ENCODE measurements at regions not wholly inside any gene's neighbourhood (a gene's known extent, or its start where the extent isn't known, plus 50 kb on each side); places are given as distances from the start of the nearest gene placed in this dataset.

DNA sequence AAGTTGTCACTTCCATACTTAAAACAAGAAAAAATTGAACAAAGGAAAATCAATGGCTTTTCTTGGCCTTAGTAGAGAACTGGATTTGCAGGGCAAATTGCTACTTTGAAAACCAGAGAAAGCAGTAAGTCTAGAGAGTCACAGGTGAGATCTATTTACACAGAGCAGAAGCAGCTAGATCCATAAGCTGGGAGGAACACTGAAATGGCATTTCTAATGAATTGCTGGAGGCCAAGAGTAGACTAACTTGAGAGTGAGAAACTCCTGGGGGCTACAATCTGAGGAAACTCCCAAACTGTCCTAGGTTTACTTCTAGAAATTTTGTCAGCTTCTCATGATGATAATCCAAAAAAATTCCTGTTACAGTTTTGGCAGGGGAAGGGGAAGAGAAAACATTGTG, 133.3 kb downstream of the SPCS3 start:
- no peak overlapping the region for H3K27ac ChIP-seq
- TF ChIP-seq, protein P1, sequence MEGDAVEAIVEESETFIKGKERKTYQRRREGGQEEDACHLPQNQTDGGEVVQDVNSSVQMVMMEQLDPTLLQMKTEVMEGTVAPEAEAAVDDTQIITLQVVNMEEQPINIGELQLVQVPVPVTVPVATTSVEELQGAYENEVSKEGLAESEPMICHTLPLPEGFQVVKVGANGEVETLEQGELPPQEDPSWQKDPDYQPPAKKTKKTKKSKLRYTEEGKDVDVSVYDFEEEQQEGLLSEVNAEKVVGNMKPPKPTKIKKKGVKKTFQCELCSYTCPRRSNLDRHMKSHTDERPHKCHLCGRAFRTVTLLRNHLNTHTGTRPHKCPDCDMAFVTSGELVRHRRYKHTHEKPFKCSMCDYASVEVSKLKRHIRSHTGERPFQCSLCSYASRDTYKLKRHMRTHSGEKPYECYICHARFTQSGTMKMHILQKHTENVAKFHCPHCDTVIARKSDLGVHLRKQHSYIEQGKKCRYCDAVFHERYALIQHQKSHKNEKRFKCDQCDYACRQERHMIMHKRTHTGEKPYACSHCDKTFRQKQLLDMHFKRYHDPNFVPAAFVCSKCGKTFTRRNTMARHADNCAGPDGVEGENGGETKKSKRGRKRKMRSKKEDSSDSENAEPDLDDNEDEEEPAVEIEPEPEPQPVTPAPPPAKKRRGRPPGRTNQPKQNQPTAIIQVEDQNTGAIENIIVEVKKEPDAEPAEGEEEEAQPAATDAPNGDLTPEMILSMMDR (IDR thresholded peaks at IDR 0.05), result no peak
- TF ChIP-seq ZFX (IDR thresholded peaks at IDR 0.05; ENCODE audit: borderline replicate concordance), result no peak

DNA sequence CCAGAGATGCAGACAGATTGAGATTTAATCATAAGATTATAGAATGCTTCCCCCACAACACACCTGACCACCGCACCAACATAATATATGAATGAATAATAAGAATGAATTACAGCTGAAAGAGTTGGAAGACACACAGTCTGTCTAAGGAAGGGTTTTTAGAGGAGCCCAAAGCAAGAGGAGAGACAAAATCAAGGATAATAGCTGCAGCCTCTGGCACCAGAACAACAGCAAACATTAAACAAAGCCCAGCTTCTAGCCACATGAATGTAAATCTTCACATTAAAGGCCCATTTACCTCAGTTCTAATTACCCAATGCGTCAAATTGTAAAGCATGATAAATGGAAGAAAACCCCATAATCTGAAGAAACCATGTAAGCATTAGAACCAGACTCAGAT, 133.9 kb downstream of the SPCS3 start:
- TF ChIP-seq, protein P1 (IDR thresholded peaks at IDR 0.05), result no peak
- TF ChIP-seq ZFX (IDR thresholded peaks at IDR 0.05; ENCODE audit: borderline replicate concordance), result no peak
- no peak overlapping the region for H3K27ac ChIP-seq

DNA sequence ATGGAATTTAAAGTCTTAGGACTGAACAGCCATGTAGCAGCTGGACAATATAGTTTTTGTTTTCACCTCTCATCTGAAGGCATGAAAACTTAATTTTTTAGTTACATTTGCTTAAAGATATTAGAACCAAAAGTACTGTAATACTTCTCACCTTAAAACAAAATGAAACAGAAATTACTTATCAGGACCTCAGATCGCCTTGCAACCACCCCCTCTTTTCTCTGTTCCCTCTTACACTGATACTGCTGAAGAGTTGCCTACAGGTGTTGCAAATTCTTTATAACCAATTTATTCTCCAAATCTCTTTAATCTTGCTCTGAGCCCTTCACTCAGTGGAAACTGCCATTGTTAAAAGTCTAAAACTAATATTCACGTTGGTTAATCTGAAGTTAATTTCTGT, 145.0 kb downstream of the SPCS3 start:
- H3K27ac ChIP-seq, result no peak overlapping the region
- no peak for TF ChIP-seq ZFX (IDR thresholded peaks at IDR 0.05; ENCODE audit: borderline replicate concordance)
- TF ChIP-seq, protein P1 (IDR thresholded peaks at IDR 0.05), result no peak

DNA sequence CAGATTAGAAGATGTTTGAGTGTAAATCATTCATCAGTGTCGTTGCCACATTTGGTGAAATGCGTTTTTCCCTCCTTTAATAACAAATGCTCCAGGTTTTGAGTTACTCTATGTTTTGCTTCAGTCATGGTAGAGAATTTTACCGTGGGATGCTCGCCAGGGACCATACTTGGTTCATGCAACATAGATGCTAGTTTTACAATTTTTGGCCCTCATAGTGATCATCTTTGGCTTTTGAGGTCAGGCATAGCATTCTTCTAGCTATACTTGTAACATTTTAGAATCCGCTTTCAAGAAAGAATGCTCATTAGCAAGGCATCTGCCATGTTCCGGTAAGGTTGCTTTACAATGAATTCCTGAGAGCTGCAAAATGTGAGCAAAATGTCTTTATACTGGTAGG, 147.2 kb downstream of the SPCS3 start:
- TF ChIP-seq, protein P1 (IDR thresholded peaks at IDR 0.05), result no peak
- no peak for TF ChIP-seq ZFX (IDR thresholded peaks at IDR 0.05; ENCODE audit: borderline replicate concordance)
- H3K27ac ChIP-seq, result no peak overlapping the region

DNA sequence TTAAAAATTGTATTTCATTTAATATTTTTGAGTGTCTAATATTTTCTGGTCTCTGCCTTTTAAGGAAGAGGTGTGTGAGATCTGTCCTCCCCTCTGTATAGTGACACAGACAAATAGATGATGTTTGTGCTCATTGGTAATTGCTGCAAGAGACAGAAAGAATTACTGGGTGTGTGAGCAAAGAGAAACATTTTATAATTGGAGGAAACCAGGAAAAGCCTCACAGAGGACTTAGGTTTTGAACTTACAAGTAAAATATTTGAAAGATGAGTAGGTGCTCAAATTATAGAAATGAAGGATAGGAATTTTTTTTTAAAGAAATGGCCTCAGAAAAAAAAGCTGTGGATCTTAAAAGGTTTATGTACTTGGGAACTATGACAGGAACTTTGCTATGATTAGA, 149.8 kb downstream of the SPCS3 start:
- H3K27ac ChIP-seq, result no peak overlapping the region
- TF ChIP-seq ZFX (IDR thresholded peaks at IDR 0.05; ENCODE audit: borderline replicate concordance), result no peak
- TF ChIP-seq, protein P1 (IDR thresholded peaks at IDR 0.05), result no peak

DNA sequence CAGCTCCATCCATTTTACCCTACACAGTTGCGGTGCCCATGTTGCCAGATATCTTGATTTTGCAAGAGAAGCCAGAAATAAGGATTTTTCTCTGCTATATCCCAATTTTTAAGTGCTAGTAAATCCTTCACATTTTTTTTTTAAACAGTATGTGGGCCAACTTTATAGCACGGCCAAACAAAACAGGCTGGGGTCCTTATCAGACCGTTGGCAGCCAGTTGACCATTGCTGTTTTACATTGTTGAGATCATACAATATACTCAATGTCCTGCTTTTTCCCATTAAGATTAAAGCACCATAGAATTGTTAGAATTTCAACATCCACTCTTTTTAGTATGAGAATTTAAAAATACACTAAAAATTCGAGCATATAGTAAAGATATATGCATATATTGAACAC, 150.9 kb downstream of the SPCS3 start:
- TF ChIP-seq ZFX (IDR thresholded peaks at IDR 0.05; ENCODE audit: borderline replicate concordance), result no peak
- TF ChIP-seq, protein P1 (IDR thresholded peaks at IDR 0.05), result no peak

DNA sequence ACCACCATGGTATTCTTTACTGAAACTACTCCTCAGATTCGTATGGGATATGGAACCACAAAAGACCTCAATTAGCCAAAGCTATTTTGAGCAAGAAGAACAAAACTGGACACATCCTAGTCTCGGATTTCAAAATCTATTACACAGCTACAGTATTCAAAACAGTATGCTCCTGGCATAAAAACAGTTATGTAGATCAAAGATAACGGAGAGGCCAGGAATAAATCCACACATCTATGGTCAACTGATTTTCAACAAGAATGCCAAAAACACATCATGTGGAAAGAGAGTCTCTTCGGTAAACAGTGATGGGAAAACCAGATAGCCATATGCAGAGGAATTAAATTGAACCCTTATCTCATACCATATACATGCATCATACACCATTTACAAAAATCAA, 155.3 kb downstream of the SPCS3 start:
- no peak for TF ChIP-seq ZFX (IDR thresholded peaks at IDR 0.05; ENCODE audit: borderline replicate concordance)
- TF ChIP-seq, protein P1 (IDR thresholded peaks at IDR 0.05), result no peak
- no peak overlapping the region for H3K27ac ChIP-seq

More for the DNA sequence above, 150.9 kb downstream of the SPCS3 start:
- no peak overlapping the region for H3K27ac ChIP-seq
